ENCODE measurements at regions not wholly inside any gene's neighbourhood (a gene's known extent, or its start where the extent isn't known, plus 50 kb on each side); places are given as distances from the start of the nearest gene placed in this dataset.

DNA sequence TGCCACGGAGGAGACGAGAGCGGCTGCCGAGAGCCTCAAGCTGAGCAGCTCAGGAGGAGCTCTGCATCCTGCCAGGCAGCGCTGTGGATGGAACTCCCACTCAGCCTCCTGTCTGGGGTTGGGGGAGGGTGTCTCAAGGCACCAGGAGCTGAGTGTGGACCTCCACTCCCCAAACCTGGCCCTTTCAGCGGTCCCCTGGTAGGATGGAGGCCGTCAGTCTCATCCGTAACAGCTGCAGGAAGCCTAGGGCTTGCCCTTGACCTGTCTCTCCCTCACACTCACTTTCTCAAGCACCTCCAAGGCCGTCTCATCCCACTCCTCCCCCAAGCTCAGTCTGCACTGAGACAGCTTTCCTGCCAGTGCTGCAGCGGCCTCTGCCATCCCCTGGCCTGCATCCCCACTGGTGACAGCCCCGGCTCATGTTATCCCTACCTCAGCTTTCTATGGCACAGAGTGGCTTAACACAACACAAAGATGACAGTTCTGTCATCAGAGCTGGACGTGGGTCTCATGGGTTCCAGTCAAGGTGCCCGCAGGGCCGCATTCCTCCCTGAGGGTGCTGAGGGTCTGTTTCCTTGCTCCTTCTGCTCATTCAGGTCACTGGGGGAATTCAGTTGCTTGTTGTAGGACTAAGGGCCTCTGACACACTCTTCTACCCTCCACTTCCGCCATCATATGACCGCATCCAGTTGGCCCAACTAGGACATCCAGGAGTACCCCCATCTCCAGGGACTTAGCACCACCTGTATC lies 341.9 kb upstream of the B3GAT1 start:
- Histone ChIP-seq H3K4me1 (ENCODE audit: insufficient read depth, low read length, poor library complexity, severe bottlenecking) (no peaks in the 10 kb centered on the region), H3K36me3 (ENCODE audit: insufficient read depth, low read length) (no peaks in the 10 kb centered on the region), H3K4me3 (ENCODE audit: low read length, poor library complexity, severe bottlenecking) (no peak overlapping the region), H3K9me2 (replicated peaks; ENCODE audit: low read depth, low read length) (no peaks in the 10 kb centered on the region), H3K9me3 (ENCODE audit: insufficient read depth, low read depth, low read length) (peaks cover 12% of the 10 kb centered on the region; the same call in 1 of the 2 replicates), H3K4me2 (ENCODE audit: low read depth, low read length, poor library complexity, severe bottlenecking) (no peak overlapping the region), H3F3A (ENCODE audit: low read depth) (no peaks in the 10 kb centered on the region), H3K79me2 (ENCODE audit: insufficient read depth, low read length) (no peaks in the 10 kb centered on the region), H4K20me1 (ENCODE audit: insufficient read depth, low read length, poor library complexity, severe bottlenecking) (no peaks in the 10 kb centered on the region), H3K27me3 (ENCODE audit: insufficient read depth, low read length, poor library complexity, severe bottlenecking) (no peaks in the 10 kb centered on the region), H3K9ac (ENCODE audit: low read depth, low read length, poor library complexity, severe bottlenecking) (no peak overlapping the region), H2AFZ (ENCODE audit: low read length) (no peak overlapping the region)
- TF ChIP-seq, protein P1, sequence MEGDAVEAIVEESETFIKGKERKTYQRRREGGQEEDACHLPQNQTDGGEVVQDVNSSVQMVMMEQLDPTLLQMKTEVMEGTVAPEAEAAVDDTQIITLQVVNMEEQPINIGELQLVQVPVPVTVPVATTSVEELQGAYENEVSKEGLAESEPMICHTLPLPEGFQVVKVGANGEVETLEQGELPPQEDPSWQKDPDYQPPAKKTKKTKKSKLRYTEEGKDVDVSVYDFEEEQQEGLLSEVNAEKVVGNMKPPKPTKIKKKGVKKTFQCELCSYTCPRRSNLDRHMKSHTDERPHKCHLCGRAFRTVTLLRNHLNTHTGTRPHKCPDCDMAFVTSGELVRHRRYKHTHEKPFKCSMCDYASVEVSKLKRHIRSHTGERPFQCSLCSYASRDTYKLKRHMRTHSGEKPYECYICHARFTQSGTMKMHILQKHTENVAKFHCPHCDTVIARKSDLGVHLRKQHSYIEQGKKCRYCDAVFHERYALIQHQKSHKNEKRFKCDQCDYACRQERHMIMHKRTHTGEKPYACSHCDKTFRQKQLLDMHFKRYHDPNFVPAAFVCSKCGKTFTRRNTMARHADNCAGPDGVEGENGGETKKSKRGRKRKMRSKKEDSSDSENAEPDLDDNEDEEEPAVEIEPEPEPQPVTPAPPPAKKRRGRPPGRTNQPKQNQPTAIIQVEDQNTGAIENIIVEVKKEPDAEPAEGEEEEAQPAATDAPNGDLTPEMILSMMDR (conservative IDR thresholded peaks at IDR 0.05; ENCODE audit: low read length) = no peak
- no peak for TF ChIP-seq EZH2phosphoT487 (IDR thresholded peaks at IDR 0.05; ENCODE audit: borderline replicate concordance)

- Histone ChIP-seq H2AFZ (ENCODE audit: low read length) (no peak overlapping the region), H3K27me3 (ENCODE audit: insufficient read depth, low read length, poor library complexity, severe bottlenecking) (no peaks in the 10 kb centered on the region), H3K4me1 (ENCODE audit: insufficient read depth, low read length, poor library complexity, severe bottlenecking) (no peaks in the 10 kb centered on the region), H4K20me1 (ENCODE audit: insufficient read depth, low read length, poor library complexity, severe bottlenecking) (no peaks in the 10 kb centered on the region), H3F3A (ENCODE audit: low read depth) (no peaks in the 10 kb centered on the region), H3K9me3 (ENCODE audit: insufficient read depth, low read depth, low read length) (peaks cover 13% of the 10 kb centered on the region; the same call in 1 of the 2 replicates), H3K36me3 (ENCODE audit: insufficient read depth, low read length) (no peaks in the 10 kb centered on the region), H3K79me2 (ENCODE audit: insufficient read depth, low read length) (no peaks in the 10 kb centered on the region), H3K4me3 (ENCODE audit: low read length, poor library complexity, severe bottlenecking) (no peak overlapping the region), H3K9me2 (replicated peaks; ENCODE audit: low read depth, low read length) (no peaks in the 10 kb centered on the region), H3K4me2 (ENCODE audit: low read depth, low read length, poor library complexity, severe bottlenecking) (no peak overlapping the region), H3K9ac (ENCODE audit: low read depth, low read length, poor library complexity, severe bottlenecking) (no peak overlapping the region)
- no peak for TF ChIP-seq EZH2phosphoT487 (IDR thresholded peaks at IDR 0.05; ENCODE audit: borderline replicate concordance)
- TF ChIP-seq, protein P1 (conservative IDR thresholded peaks at IDR 0.05; ENCODE audit: low read length) = no peak
Measured at GRCh38 chr11:134752964-134753770, 341.1 kb upstream of the B3GAT1 start.

- H2AFZ ChIP-seq (ENCODE audit: low read length) = no peak overlapping the region
- H3K9ac ChIP-seq (ENCODE audit: low read depth, low read length, poor library complexity, severe bottlenecking) = no peak overlapping the region
- TF ChIP-seq EZH2phosphoT487 (IDR thresholded peaks at IDR 0.05; ENCODE audit: borderline replicate concordance) = no peak
- TF ChIP-seq, protein P1 (conservative IDR thresholded peaks at IDR 0.05; ENCODE audit: low read length) = no peak
- no peaks in the 10 kb centered on the region for H3K79me2 ChIP-seq (ENCODE audit: insufficient read depth, low read length)
- no peak overlapping the region for H3K4me2 ChIP-seq (ENCODE audit: low read depth, low read length, poor library complexity, severe bottlenecking)
- H3K9me3 ChIP-seq (ENCODE audit: insufficient read depth, low read depth, low read length) = peaks cover 17% of the 10 kb centered on the region; the same call in 1 of the 2 replicates
- H3F3A ChIP-seq (ENCODE audit: low read depth) = no peaks in the 10 kb centered on the region
- no peaks in the 10 kb centered on the region for H4K20me1 ChIP-seq (ENCODE audit: insufficient read depth, low read length, poor library complexity, severe bottlenecking)
- H3K36me3 ChIP-seq (ENCODE audit: insufficient read depth, low read length) = no peaks in the 10 kb centered on the region
- no peak overlapping the region for H3K4me3 ChIP-seq (ENCODE audit: low read length, poor library complexity, severe bottlenecking)
- no peaks in the 10 kb centered on the region for H3K9me2 ChIP-seq (replicated peaks; ENCODE audit: low read depth, low read length)
- H3K4me1 ChIP-seq (ENCODE audit: insufficient read depth, low read length, poor library complexity, severe bottlenecking) = no peaks in the 10 kb centered on the region
- no peaks in the 10 kb centered on the region for H3K27me3 ChIP-seq (ENCODE audit: insufficient read depth, low read length, poor library complexity, severe bottlenecking)
Measured at GRCh38 chr11:134752526-134752925, 340.5 kb upstream of the B3GAT1 start.

Data from Loucy (cell line).